GM20000 (cell line): ENCODE measurements at regions not wholly inside any gene's neighbourhood (a gene's known extent, or its start where the extent isn't known, plus 50 kb on each side); places are given as distances from the start of the nearest gene placed in this dataset.

Source experiments
- DNase-seq: peaks from one replicate; pipeline ENCODE4 v3.0.0; 2012; ENCODE audit warnings: low spot score
- CTCF ChIP-seq: IDR thresholded peaks from 2 replicates; pipeline ENCODE4 v1.5.1; 2012; ENCODE audit warnings: mild to moderate bottlenecking, control low read depth; ENCODE audit errors: extremely low read depth, missing control alignments

GRCh38 chr22:27349456-27349855 lies 452.1 kb downstream of the MN1 start:
- TF ChIP-seq CTCF = no peak
- no peak for DNase-seq

GRCh38 chr22:27350306-27350705 lies 451.2 kb downstream of the MN1 start:
- no peak for TF ChIP-seq CTCF
- DNase-seq = no peak

- DNase-seq = no peak
- no peak for TF ChIP-seq CTCF
Observed at GRCh38 chr22:27352426-27352825, 449.1 kb downstream of the MN1 start.

- TF ChIP-seq CTCF = no peak
- DNase-seq = no peak
Observed at GRCh38 chr22:27358096-27358870, 443.3 kb downstream of the MN1 start.

- DNase-seq = no peak
- no peak for TF ChIP-seq CTCF
Observed at GRCh38 chr22:27370269-27370668, 431.3 kb downstream of the MN1 start.

- TF ChIP-seq CTCF = no peak
- no peak for DNase-seq
Observed at GRCh38 chr22:27370987-27371386, 430.6 kb downstream of the MN1 start.

GRCh38 chr22:27372364-27372763 lies 429.2 kb downstream of the MN1 start:
- no peak for TF ChIP-seq CTCF
- no peak for DNase-seq
